Kidney epithelial cell (primary cell): ENCODE measurements at regions not wholly inside any gene's neighbourhood (a gene's known extent, or its start where the extent isn't known, plus 50 kb on each side); places are given as distances from the start of the nearest gene placed in this dataset.

Experiments
- DNase-seq: peaks from one replicate; pipeline ENCODE4 v3.0.0-alpha.2; 2010; ENCODE audit warnings: low read depth
- H3K27me3 ChIP-seq: 2 replicates; pipeline ENCODE4 v1.6.0; 2011; ENCODE audit warnings: low read length; ENCODE audit not compliant: control insufficient read depth, insufficient read depth
- H3K36me3 ChIP-seq: 2 replicates; pipeline ENCODE4 v1.5.1; 2011; ENCODE audit warnings: low read length; ENCODE audit not compliant: control insufficient read depth, insufficient read depth
- H3K4me3 ChIP-seq: 2 replicates; pipeline ENCODE4 v1.5.1; 2011; ENCODE audit warnings: low read depth, mild to moderate bottlenecking, control low read depth, low read length
- TF ChIP-seq, protein P1 (sequence below): IDR thresholded peaks from 2 replicates; pipeline ENCODE4 v1.5.1; 2011; ENCODE audit warnings: mild to moderate bottlenecking, moderate library complexity, low read length, control low read depth, inconsistent platforms; ENCODE audit not compliant: insufficient read depth, poor library complexity, severe bottlenecking

DNA sequence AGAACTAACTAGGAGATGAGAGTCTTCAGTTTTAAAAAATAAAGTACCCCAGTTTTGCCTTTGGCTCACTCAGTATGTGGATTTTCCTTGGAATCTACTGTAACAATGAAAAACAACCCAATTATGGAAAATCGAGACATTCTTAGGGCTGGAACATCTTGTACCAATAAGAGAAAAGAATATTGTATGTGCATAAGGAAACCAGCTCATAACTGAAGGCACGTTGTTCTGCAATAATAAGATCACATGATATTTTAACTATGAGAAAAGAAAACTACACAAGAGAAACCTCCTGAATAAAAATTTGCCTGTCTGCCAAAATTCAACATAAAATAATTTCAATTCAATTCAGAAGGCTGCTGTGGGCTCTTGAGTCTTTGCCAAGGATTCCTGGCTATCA, 261.8 kb upstream of the EDNRA start:
- no peak overlapping the region for H3K4me3 ChIP-seq
- TF ChIP-seq, protein P1, sequence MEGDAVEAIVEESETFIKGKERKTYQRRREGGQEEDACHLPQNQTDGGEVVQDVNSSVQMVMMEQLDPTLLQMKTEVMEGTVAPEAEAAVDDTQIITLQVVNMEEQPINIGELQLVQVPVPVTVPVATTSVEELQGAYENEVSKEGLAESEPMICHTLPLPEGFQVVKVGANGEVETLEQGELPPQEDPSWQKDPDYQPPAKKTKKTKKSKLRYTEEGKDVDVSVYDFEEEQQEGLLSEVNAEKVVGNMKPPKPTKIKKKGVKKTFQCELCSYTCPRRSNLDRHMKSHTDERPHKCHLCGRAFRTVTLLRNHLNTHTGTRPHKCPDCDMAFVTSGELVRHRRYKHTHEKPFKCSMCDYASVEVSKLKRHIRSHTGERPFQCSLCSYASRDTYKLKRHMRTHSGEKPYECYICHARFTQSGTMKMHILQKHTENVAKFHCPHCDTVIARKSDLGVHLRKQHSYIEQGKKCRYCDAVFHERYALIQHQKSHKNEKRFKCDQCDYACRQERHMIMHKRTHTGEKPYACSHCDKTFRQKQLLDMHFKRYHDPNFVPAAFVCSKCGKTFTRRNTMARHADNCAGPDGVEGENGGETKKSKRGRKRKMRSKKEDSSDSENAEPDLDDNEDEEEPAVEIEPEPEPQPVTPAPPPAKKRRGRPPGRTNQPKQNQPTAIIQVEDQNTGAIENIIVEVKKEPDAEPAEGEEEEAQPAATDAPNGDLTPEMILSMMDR, result no peak
- no peak for DNase-seq
- H3K36me3 ChIP-seq, result no peaks in the 10 kb centered on the region
- H3K27me3 ChIP-seq, result no peaks in the 10 kb centered on the region

DNA sequence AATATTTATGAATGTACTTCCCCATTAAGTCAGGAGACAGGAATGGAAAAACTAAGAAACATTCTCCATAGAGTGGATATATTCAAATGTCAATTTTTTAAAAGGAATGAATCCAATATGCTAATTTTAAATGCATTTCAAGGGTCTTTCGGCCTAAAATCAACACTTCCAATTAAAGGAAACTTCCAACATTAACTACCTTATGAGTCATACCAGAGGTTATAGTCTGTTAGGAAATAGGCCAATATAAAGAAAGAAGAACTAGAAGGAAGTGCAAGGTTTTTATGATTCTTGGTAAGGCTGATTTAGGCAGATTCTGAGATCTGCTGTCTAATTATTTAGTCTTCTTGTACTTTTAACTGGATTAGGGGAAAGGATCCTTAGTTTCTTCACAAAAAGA, 260.1 kb upstream of the EDNRA start:
- no peak overlapping the region for H3K4me3 ChIP-seq
- no peaks in the 10 kb centered on the region for H3K27me3 ChIP-seq
- no peaks in the 10 kb centered on the region for H3K36me3 ChIP-seq
- TF ChIP-seq, protein P1, result no peak
- DNase-seq, result no peak

DNA sequence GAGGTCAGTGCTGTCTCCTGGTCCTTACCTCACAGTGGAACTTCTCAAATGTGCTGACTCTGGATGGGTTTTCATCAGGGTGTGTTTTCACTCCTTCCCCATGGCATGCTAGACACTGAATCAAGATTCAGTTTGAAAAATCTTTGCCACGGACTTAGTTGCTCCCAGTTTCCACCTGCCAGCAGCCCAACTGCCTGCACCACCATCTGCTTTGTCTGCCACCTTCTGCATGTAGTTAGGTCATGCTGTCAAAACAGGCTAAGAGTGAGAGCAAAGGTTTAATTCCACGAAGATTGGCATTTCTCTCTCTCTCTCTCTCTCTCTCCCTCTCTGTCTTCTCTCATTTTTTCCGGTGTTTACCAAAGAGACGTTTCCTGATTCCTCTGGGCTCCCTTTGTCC, 258.0 kb upstream of the EDNRA start:
- DNase-seq, result no peak
- H3K36me3 ChIP-seq, result no peaks in the 10 kb centered on the region
- no peaks in the 10 kb centered on the region for H3K27me3 ChIP-seq
- no peak overlapping the region for H3K4me3 ChIP-seq
- TF ChIP-seq, protein P1, result no peak

DNA sequence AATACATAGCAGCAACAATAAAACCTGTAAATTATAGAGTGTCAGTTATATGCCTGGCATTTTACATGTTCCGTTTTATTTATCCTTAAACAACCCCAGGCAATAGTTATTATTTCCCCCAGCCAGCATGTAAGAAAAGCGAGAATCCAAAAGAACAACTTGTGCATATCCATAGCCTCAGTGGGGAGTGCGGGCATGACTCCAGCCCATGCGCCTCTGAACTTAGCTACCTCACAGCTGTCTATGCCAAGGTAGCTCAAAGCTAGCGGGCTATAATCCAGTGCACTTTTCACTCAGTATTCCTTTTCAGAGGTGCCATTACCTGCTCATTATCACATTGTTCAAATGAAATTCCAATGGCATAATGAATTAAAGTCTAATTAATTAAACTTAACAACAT, 257.3 kb upstream of the EDNRA start:
- Histone ChIP-seq H3K4me3 (no peak overlapping the region), H3K36me3 (no peaks in the 10 kb centered on the region), H3K27me3 (no peaks in the 10 kb centered on the region)
- TF ChIP-seq, protein P1, result no peak
- no peak for DNase-seq

DNA sequence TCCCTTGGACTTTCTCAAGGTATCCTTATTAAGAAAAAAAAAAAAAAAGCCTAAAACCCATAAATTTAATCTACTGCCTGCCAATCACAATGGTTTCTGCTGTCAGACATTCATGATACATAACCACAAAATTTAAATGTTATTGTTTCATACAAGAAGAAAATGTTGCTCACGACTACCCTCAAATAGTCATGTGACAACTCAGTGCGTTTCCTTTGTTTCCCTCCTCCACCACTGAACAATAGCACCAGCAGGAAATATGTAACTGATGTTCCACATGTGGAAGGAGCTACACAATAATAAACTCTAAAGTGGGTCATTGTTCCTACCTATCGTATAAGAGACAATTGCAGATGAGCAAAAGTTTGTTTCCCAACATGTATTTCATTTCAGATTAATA, 244.1 kb upstream of the EDNRA start:
- no peaks in the 10 kb centered on the region for H3K27me3 ChIP-seq
- TF ChIP-seq, protein P1, result no peak
- no peaks in the 10 kb centered on the region for H3K36me3 ChIP-seq
- no peak for DNase-seq
- H3K4me3 ChIP-seq, result no peak overlapping the region

DNA sequence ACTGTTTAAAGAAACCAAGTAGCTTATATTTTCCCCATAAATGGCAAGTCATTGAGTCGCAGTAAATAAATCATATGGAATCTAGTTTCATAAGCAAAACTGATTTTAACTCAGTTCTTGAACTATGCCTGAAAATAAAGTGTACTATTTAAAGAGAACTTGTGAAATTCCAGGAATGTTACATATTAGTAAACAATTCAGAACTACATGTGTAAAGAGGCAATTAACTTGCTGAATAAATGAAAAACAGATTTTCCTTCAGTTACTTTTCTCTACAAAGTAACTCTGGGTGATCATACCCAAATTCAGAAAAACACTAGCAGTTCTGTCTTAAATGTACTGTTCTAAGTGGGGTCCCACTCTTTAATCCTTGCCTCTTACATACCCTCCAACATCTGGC, 236.1 kb upstream of the EDNRA start:
- TF ChIP-seq, protein P1, result no peak
- no peaks in the 10 kb centered on the region for H3K27me3 ChIP-seq
- no peaks in the 10 kb centered on the region for H3K36me3 ChIP-seq
- no peak overlapping the region for H3K4me3 ChIP-seq
- DNase-seq, result no peak
